H9 (cell line): ENCODE measurements at regions not wholly inside any gene's neighbourhood (a gene's known extent, or its start where the extent isn't known, plus 50 kb on each side); places are given as distances from the start of the nearest gene placed in this dataset.

Source experiments
- DNase-seq: peaks from one replicate; pipeline ENCODE4 v3.0.0-alpha.2; 2017
- H2AFZ ChIP-seq: one replicate; pipeline ENCODE4 v1.6.1; 2013; ENCODE audit warnings: mild to moderate bottlenecking, low read length, control low read depth, moderate library complexity
- H2AK5ac ChIP-seq: 2 replicates; pipeline ENCODE4 v1.6.1; 2013; ENCODE audit warnings: low read length, control low read depth, mixed read lengths; ENCODE audit not compliant: insufficient read length
- H2BK120ac ChIP-seq: one replicate; pipeline ENCODE4 v1.6.1; 2013; ENCODE audit warnings: low read depth, mild to moderate bottlenecking, low read length, control low read depth, inconsistent platforms; ENCODE audit not compliant: poor library complexity, severe bottlenecking
- H2BK12ac ChIP-seq: 2 replicates; pipeline ENCODE4 v1.6.1; 2013; ENCODE audit warnings: low read length, control low read depth, mixed read lengths, low read depth; ENCODE audit not compliant: insufficient read length
- H2BK15ac ChIP-seq: 2 replicates; pipeline ENCODE4 v1.6.1; 2013; ENCODE audit warnings: low read depth, low read length, control low read depth
- H2BK20ac ChIP-seq: one replicate; pipeline ENCODE4 v1.6.1; 2013; ENCODE audit warnings: low read depth, mild to moderate bottlenecking, low read length, control low read depth, inconsistent platforms; ENCODE audit not compliant: poor library complexity, severe bottlenecking
- H2BK5ac ChIP-seq: 2 replicates; pipeline ENCODE4 v1.6.1; 2013; ENCODE audit warnings: low read length, control low read depth, mixed read lengths; ENCODE audit not compliant: insufficient read length
- H3K14ac ChIP-seq: 2 replicates; pipeline ENCODE4 v1.6.1; 2013; ENCODE audit warnings: low read length, control low read depth; ENCODE audit not compliant: insufficient read depth
- H3K18ac ChIP-seq: 2 replicates; pipeline ENCODE4 v1.6.1; 2013; ENCODE audit warnings: low read depth, mild to moderate bottlenecking, mixed read lengths, low read length, control low read depth; ENCODE audit not compliant: insufficient read length
- H3K23ac ChIP-seq: 2 replicates; pipeline ENCODE4 v1.6.1; 2013; ENCODE audit warnings: low read length, control low read depth, mixed read lengths, low read depth; ENCODE audit not compliant: insufficient read length
- H3K23me2 ChIP-seq: 2 replicates; pipeline ENCODE4 v1.6.1; 2013; ENCODE audit warnings: low read depth, mild to moderate bottlenecking, mixed read lengths, low read length, control low read depth; ENCODE audit not compliant: insufficient read length, poor library complexity, severe bottlenecking
- H3K27ac ChIP-seq: 2 replicates; pipeline ENCODE4 v1.5.1; 2013; ENCODE audit warnings: low read length, control low read depth, mixed read lengths, low read depth; ENCODE audit not compliant: insufficient read length
- H3K27me3 ChIP-seq: 2 replicates; pipeline ENCODE4 v1.6.1; 2013; ENCODE audit warnings: low read length, control low read depth, inconsistent platforms; ENCODE audit not compliant: insufficient read depth
- H3K4ac ChIP-seq: 2 replicates; pipeline ENCODE4 v1.6.1; 2013; ENCODE audit warnings: low read depth, mild to moderate bottlenecking, control low read depth, inconsistent platforms, low read length, moderate library complexity
- H3K4me1 ChIP-seq: 2 replicates; pipeline ENCODE4 v1.6.1; 2013; ENCODE audit warnings: low read length, control low read depth, inconsistent platforms; ENCODE audit not compliant: insufficient read depth
- H3K4me2 ChIP-seq: 2 replicates; pipeline ENCODE4 v1.6.1; 2013; ENCODE audit warnings: low read length, control low read depth, mixed read lengths; ENCODE audit not compliant: insufficient read length, insufficient read depth
- H3K56ac ChIP-seq: 2 replicates; pipeline ENCODE4 v1.6.1; 2013; ENCODE audit warnings: low read depth, mild to moderate bottlenecking, mixed read lengths, low read length, control low read depth; ENCODE audit not compliant: insufficient read length
- H3K79me1 ChIP-seq: 2 replicates; pipeline ENCODE4 v1.6.1; 2013; ENCODE audit warnings: low read depth, mild to moderate bottlenecking, moderate library complexity, low read length, control low read depth, inconsistent platforms; ENCODE audit not compliant: insufficient read depth, poor library complexity, severe bottlenecking
- H3K79me2 ChIP-seq: 2 replicates; pipeline ENCODE4 v1.6.1; 2013; ENCODE audit warnings: low read length, control low read depth, inconsistent platforms; ENCODE audit not compliant: insufficient read depth
- H3K9ac ChIP-seq: 2 replicates; pipeline ENCODE4 v1.6.1; 2013; ENCODE audit warnings: low read length, control low read depth, mixed read lengths; ENCODE audit not compliant: insufficient read length; ENCODE audit errors: extremely low read depth
- H3K9me3 ChIP-seq: one replicate; pipeline ENCODE4 v1.6.1; 2013; ENCODE audit warnings: low read depth, low read length, inconsistent platforms; ENCODE audit not compliant: control insufficient read depth
- H3T11ph ChIP-seq: one replicate; pipeline ENCODE4 v1.6.1; 2013; ENCODE audit warnings: mild to moderate bottlenecking, low read length, control low read depth, inconsistent platforms
- H4K20me1 ChIP-seq: one replicate; pipeline ENCODE4 v1.6.1; 2013; ENCODE audit not compliant: control insufficient read depth, insufficient read length, insufficient read depth
- H4K5ac ChIP-seq: 2 replicates; pipeline ENCODE4 v1.6.1; 2013; ENCODE audit warnings: low read depth, mild to moderate bottlenecking, mixed read lengths, low read length, control low read depth; ENCODE audit not compliant: insufficient read length
- H4K8ac ChIP-seq: replicated peaks from 2 replicates; pipeline ENCODE4 v1.6.1; 2013; ENCODE audit warnings: low read length, control low read depth, mixed read lengths, low read depth; ENCODE audit not compliant: insufficient read length
- H4K91ac ChIP-seq: 2 replicates; pipeline ENCODE4 v1.6.1; 2013; ENCODE audit warnings: low read depth, mild to moderate bottlenecking, moderate library complexity, mixed read lengths, low read length, control low read depth; ENCODE audit not compliant: insufficient read length
- H3K27ac Mint-ChIP-seq, 3 experiments: 2 replicates in 2 of 3; 3 replicates in 1 of 3; pipeline ENCODE4 v1.8.0; 2020 to 2021; ENCODE audit warnings: mixed read lengths in 3 of 3, mild to moderate bottlenecking in 1 of 3, moderate library complexity in 1 of 3
- H3K27me3 Mint-ChIP-seq: 2 replicates; pipeline ENCODE4 v1.8.0; 2021; ENCODE audit warnings: low read depth, mild to moderate bottlenecking, moderate library complexity, mixed read lengths
- H3K36me3 Mint-ChIP-seq, 3 experiments: 2 replicates in 2 of 3; 3 replicates in 1 of 3; pipeline ENCODE4 v1.8.0; 2020 to 2021; ENCODE audit warnings: low read depth in 3 of 3, mixed read lengths in 3 of 3; ENCODE audit not compliant: insufficient read depth in 1 of 3
- H3K4me1 Mint-ChIP-seq, 2 experiments: 2 replicates each; pipeline ENCODE4 v1.8.0; 2020; ENCODE audit warnings: mixed read lengths in 2 of 2
- H3K4me3 Mint-ChIP-seq, 2 experiments: 2 replicates in 1 of 2; 3 replicates in 1 of 2; pipeline ENCODE4 v1.8.0; 2020 to 2021; ENCODE audit warnings: mild to moderate bottlenecking in 2 of 2, mixed read lengths in 2 of 2, moderate library complexity in 1 of 2
- H3K9me3 Mint-ChIP-seq, 2 experiments: 2 replicates in 1 of 2; 3 replicates in 1 of 2; pipeline ENCODE4 v1.8.0; 2020; ENCODE audit warnings: mild to moderate bottlenecking in 2 of 2, mixed read lengths in 2 of 2, moderate library complexity in 1 of 2
- WGBS: extraction: QIAGEN DNeasy Blood & Tissue Kit; methylation state at CpG from one replicate; pipeline ENCODE4 v1.1.7; 2013; ENCODE audit warnings: missing lambda C conversion rate, low lambda C conversion rate, mixed read lengths; ENCODE audit not compliant: insufficient read length; ENCODE audit errors: extremely low coverage; 5-methylcytosine and 5-hydroxymethylcytosine counted together
- TF ChIP-seq, protein P1 (sequence below): fragments of 200-600 bp; sonication (generic); conservative IDR thresholded peaks from 3 replicates; pipeline ENCODE4 v1.8.0; 2021; ENCODE audit warnings: antibody characterized with exemption, mild to moderate bottlenecking

DNA sequence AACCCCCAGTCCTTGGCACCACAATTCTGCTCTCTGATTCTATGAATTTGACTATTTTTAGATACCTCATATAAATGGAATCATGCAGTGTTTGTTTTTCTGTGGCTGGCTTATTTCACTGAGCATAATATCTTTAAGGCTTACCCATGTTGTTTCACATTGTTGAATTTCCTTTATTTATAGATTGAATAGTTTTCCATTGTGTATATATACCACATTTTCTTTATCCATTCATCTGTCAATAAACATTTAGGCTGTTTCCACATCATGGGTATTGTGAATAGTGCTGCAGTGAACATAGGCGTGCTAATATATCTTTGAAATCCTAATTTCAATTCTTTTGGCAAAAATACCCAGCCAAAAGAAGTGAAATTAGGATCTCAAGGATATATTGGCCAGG lies 126.7 kb upstream of the SLC38A2 start:
- Histone ChIP-seq H4K5ac (no peak overlapping the region), H3K56ac (no peak overlapping the region), H3K27ac (no peak overlapping the region), H3K4me1 (peaks cover 2% of the 10 kb centered on the region), H3K9ac (no peak overlapping the region), H2BK120ac (no peak overlapping the region), H4K20me1 (no peaks in the 10 kb centered on the region), H3K23ac (no peak overlapping the region), H3K27me3 (no peaks in the 10 kb centered on the region), H4K91ac (no peak overlapping the region), H2BK5ac (no peak overlapping the region), H2BK15ac (no peak overlapping the region), H3K79me1 (no peaks in the 10 kb centered on the region), H3K4ac (no peak overlapping the region), H3K4me2 (no peak overlapping the region), H3K18ac (no peak overlapping the region), H3K79me2 (no peaks in the 10 kb centered on the region), H2BK20ac (no peak overlapping the region), H3K23me2 (no peaks in the 10 kb centered on the region), H3K9me3 (no peaks in the 10 kb centered on the region), H2BK12ac (no peak overlapping the region), H4K8ac (no peak overlapping the region), H3K14ac (no peak overlapping the region), H3T11ph (no peak overlapping the region), H2AK5ac (no peak overlapping the region), H2AFZ (no peak overlapping the region)
- WGBS: no CpG with 5 or more reads among the region's 1 CpG
- Mint-ChIP-seq H3K4me1 (peaks cover 8% of the 10 kb centered on the region in 2 experiments), H3K27ac (no peak overlapping the region), H3K27me3 (no peaks in the 10 kb centered on the region), H3K4me3 (no peak overlapping the region), H3K9me3 (peaks cover 12 to 27% of the 10 kb centered on the region in 2 experiments; a peak in 4 of 5 replicates), H3K36me3 (peaks cover 10 to 13% (median 10%) of the 10 kb centered on the region in 3 experiments; a peak in 6 of 7 replicates)
- TF ChIP-seq, protein P1, sequence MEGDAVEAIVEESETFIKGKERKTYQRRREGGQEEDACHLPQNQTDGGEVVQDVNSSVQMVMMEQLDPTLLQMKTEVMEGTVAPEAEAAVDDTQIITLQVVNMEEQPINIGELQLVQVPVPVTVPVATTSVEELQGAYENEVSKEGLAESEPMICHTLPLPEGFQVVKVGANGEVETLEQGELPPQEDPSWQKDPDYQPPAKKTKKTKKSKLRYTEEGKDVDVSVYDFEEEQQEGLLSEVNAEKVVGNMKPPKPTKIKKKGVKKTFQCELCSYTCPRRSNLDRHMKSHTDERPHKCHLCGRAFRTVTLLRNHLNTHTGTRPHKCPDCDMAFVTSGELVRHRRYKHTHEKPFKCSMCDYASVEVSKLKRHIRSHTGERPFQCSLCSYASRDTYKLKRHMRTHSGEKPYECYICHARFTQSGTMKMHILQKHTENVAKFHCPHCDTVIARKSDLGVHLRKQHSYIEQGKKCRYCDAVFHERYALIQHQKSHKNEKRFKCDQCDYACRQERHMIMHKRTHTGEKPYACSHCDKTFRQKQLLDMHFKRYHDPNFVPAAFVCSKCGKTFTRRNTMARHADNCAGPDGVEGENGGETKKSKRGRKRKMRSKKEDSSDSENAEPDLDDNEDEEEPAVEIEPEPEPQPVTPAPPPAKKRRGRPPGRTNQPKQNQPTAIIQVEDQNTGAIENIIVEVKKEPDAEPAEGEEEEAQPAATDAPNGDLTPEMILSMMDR: no peak
- no peak for DNase-seq
